Ecto neural progenitor cell (in vitro differentiated cells): ENCODE measurements at regions not wholly inside any gene's neighbourhood (a gene's known extent, or its start where the extent isn't known, plus 50 kb on each side); places are given as distances from the start of the nearest gene placed in this dataset.

Experiments
- DNase-seq: peaks from one replicate; pipeline ENCODE4 v3.0.0-alpha.2; 2018; ENCODE audit warnings: low spot score

GRCh38 chr1:36607263-36607651 is 124.5 kb upstream of the CSF3R start:
- no peak for DNase-seq

GRCh38 chr1:36606641-36607262 is 124.0 kb upstream of the CSF3R start:
- DNase-seq, result no peak

- DNase-seq, result no peak
Measured at GRCh38 chr1:36605942-36606640, 123.4 kb upstream of the CSF3R start.

- DNase-seq, result no peak
Measured at GRCh38 chr1:36603461-36603860, 120.7 kb upstream of the CSF3R start.

GRCh38 chr1:36602184-36602583 is 119.5 kb upstream of the CSF3R start:
- no peak for DNase-seq

- DNase-seq, result no peak
Measured at GRCh38 chr1:36599828-36600227, 117.1 kb upstream of the CSF3R start.

GRCh38 chr1:36597514-36597913 is 114.8 kb upstream of the CSF3R start:
- no peak for DNase-seq

- DNase-seq, result no peak
Measured at GRCh38 chr1:36595921-36596320, 113.2 kb upstream of the CSF3R start.

- no peak for DNase-seq
Measured at GRCh38 chr1:36595349-36595748, 112.6 kb upstream of the CSF3R start.

GRCh38 chr1:36594023-36594422 is 111.3 kb upstream of the CSF3R start:
- DNase-seq, result no peak

GRCh38 chr1:36591278-36591677 is 108.6 kb upstream of the CSF3R start:
- no peak for DNase-seq

- no peak for DNase-seq
Measured at GRCh38 chr1:36590771-36591170, 108.1 kb upstream of the CSF3R start.

GRCh38 chr1:36590264-36590663 is 107.6 kb upstream of the CSF3R start:
- no peak for DNase-seq

- no peak for DNase-seq
Measured at GRCh38 chr1:36588972-36589371, 106.3 kb upstream of the CSF3R start.

- DNase-seq, result no peak
Measured at GRCh38 chr1:36585569-36586548, 103.1 kb upstream of the CSF3R start.

- DNase-seq, result no peak
Measured at GRCh38 chr1:36584874-36585453, 102.3 kb upstream of the CSF3R start.

- no peak for DNase-seq
Measured at GRCh38 chr1:36583980-36584782, 101.5 kb upstream of the CSF3R start.

GRCh38 chr1:36583080-36583479 is 100.4 kb upstream of the CSF3R start:
- no peak for DNase-seq

- DNase-seq, result no peak
Measured at GRCh38 chr1:36582066-36582755, 99.5 kb upstream of the CSF3R start.

- DNase-seq, result no peak
Measured at GRCh38 chr1:36580524-36580923, 97.8 kb upstream of the CSF3R start.

- DNase-seq, result no peak
Measured at GRCh38 chr1:36579039-36579438, 96.3 kb upstream of the CSF3R start.
